ENCODE measurements at regions not wholly inside any gene's neighbourhood (a gene's known extent, or its start where the extent isn't known, plus 50 kb on each side); places are given as distances from the start of the nearest gene placed in this dataset.

- Histone ChIP-seq H3K9me1 (ENCODE audit: control insufficient read depth, insufficient read depth, low read length) (no peaks in the 10 kb centered on the region), H3K27me3 (ENCODE audit: control insufficient read depth in 2 of 2, insufficient read depth in 2 of 2, low read length in 2 of 2) (no peaks in the 10 kb centered on the region), H3K36me3 (ENCODE audit: control insufficient read depth, insufficient read depth, low read length) (no peaks in the 10 kb centered on the region), H4K20me1 (replicated peaks; ENCODE audit: control insufficient read depth, insufficient read depth, low read length) (no peaks in the 10 kb centered on the region), H3K27ac (ENCODE audit: extremely low read depth, low read depth, low read length) (no peak overlapping the region), H3K9ac (ENCODE audit: insufficient read depth in 1 of 2, low read depth in 2 of 2, low read length in 2 of 2) (no peak overlapping the region), H3K4me3 (no peak overlapping the region), H3K79me2 (ENCODE audit: control insufficient read depth, insufficient read depth, low read length) (no peaks in the 10 kb centered on the region), H3K4me2 (ENCODE audit: insufficient read depth, low read length) (no peak overlapping the region), H3K4me1 (replicated peaks in 1 of 2; ENCODE audit: control insufficient read depth in 2 of 2, insufficient read depth in 2 of 2, low read length in 2 of 2) (no peaks in the 10 kb centered on the region), H3K9me3 (replicated peaks; ENCODE audit: control insufficient read depth, insufficient read depth, low read depth, low read length) (no peaks in the 10 kb centered on the region), H2AFZ (ENCODE audit: low read depth, low read length) (no peak overlapping the region)
- ChIA-PET CTCF (ENCODE audit: low intra/inter-chr PET ratio) (interaction anchor here (0.6 kb wide), 1 partner anchor 223 kb away, joined by 3 read pairs; no protein-coding TSS in a partner anchor), POLR2A (no interaction called here)
- 0% methylated on average over 1 of the region's 1 CpG for WGBS (ENCODE audit: insufficient coverage, low coverage, missing lambda C conversion rate)
- no peak for TF ChIP-seq SMAD2 (IDR thresholded peaks at IDR 0.05; ENCODE audit: low read depth, low read length)
- no peak for TF ChIP-seq EWSR1 (IDR thresholded peaks at IDR 0.05; ENCODE audit: borderline replicate concordance, low read depth, partially characterized antibody)
- TF ChIP-seq KDM4B (IDR thresholded peaks at IDR 0.05; ENCODE audit: borderline replicate concordance in 2 of 2, low read depth in 1 of 2), result no peak
- no peak for TF ChIP-seq HMG20A (CRISPR knock-in tag; conservative IDR thresholded peaks at IDR 0.05)
- no peak for TF ChIP-seq NEUROD1 (IDR thresholded peaks at IDR 0.05; ENCODE audit: borderline replicate concordance, low read depth, low read length, partially characterized antibody)
- no peak for TF ChIP-seq USF1 (CRISPR knock-in tag; IDR thresholded peaks at IDR 0.05)
- no peak for TF ChIP-seq HINFP (tag; conservative IDR thresholded peaks at IDR 0.05; ENCODE audit: low read depth)
- no peak for TF ChIP-seq NR3C1 (CRISPR knock-in tag; IDR thresholded peaks at IDR 0.05)
- TF ChIP-seq E2F5 (CRISPR knock-in tag; IDR thresholded peaks at IDR 0.05), result no peak
- TF ChIP-seq CTCFL (IDR thresholded peaks at IDR 0.05; ENCODE audit: borderline replicate concordance, insufficient read depth, low read depth, low read length, poor library complexity, severe bottlenecking), result no peak
- TF ChIP-seq HES1 (IDR thresholded peaks at IDR 0.05; ENCODE audit: low read depth), result no peak
- TF ChIP-seq POLR2B (IDR thresholded peaks at IDR 0.05; ENCODE audit: low read depth, partially characterized antibody), result no peak
- no peak for TF ChIP-seq SOX6 (IDR thresholded peaks at IDR 0.05)
- intact Hi-C loops (cut with micrococcal nuclease) (loop anchor here (5.0 kb wide), 1 partner anchor 165 kb away; no protein-coding TSS in a partner anchor), in situ Hi-C loops (cut with MboI) (no loop called here)
- FAIRE-seq (no peak), ATAC-seq (no peak), DNase-seq (ENCODE audit: extremely low read depth in 1 of 4, low spot score in 3 of 4) (no peak)
- no TSS peak for BruUV-seq (replicated peaks)
These were observed 96.3 kb upstream of the QRFPR start for GRCh38 chr4:121477079-121477478.

Data from K562 (cell line).